Heart left ventricle (tissue), 16 donors: ENCODE measurements at regions not wholly inside any gene's neighbourhood (a gene's known extent, or its start where the extent isn't known, plus 50 kb on each side); places are given as distances from the start of the nearest gene placed in this dataset.

Experiments used
- ATAC-seq, 4 donors: fragments of 200-7000 bp; cut with Tn5 transposase; one replicate each; pipeline ENCODE4 v1.9.1; 2020 to 2022; ENCODE audit warnings: moderate library complexity in 4 of 4, mild to moderate bottlenecking in 3 of 4, moderate number of reproducible peaks in 1 of 4
- DNase-seq, 5 donors: peaks; one replicate each; pipeline ENCODE4 v3.0.0-alpha.2; 2020
- H3K27ac ChIP-seq, 12 donors: fragments of 200-600 bp; sonication (generic) in 4 of 12; one replicate each; pipeline versions ENCODE4 v1.5.0 to v1.8.0; 2016 to 2022; ENCODE audit warnings: mild to moderate bottlenecking in 2 of 12
- H3K27me3 ChIP-seq, 9 donors: fragments of 200-600 bp; sonication (generic) in 2 of 9; one replicate each; pipeline versions ENCODE4 v1.5.1 to v1.8.0; 2016 to 2022; ENCODE audit warnings: mild to moderate bottlenecking in 3 of 9
- H3K36me3 ChIP-seq, 9 donors: fragments of 200-600 bp; sonication (generic) in 2 of 9; one replicate each; pipeline versions ENCODE4 v1.5.0 to v1.8.0; 2018 to 2022; ENCODE audit warnings: mild to moderate bottlenecking in 2 of 9
- H3K4me1 ChIP-seq, 12 donors: fragments of 200-600 bp; sonication (generic) in 4 of 12; one replicate each; pipeline versions ENCODE4 v1.5.0 to v1.8.0; 2016 to 2022; ENCODE audit warnings: mild to moderate bottlenecking in 3 of 12
- H3K4me3 ChIP-seq, 12 donors: fragments of 200-600 bp; sonication (generic) in 4 of 12; one replicate each; pipeline versions ENCODE4 v1.5.0 to v1.8.0; 2017 to 2022; ENCODE audit warnings: mild to moderate bottlenecking in 9 of 12, moderate library complexity in 4 of 12
- H3K9me3 ChIP-seq, 12 donors: fragments of 200-600 bp; sonication (generic) in 4 of 12; one replicate each; pipeline versions ENCODE4 v1.5.0 to v1.8.0; 2016 to 2022; ENCODE audit warnings: mild to moderate bottlenecking in 1 of 12
- POLR2A ChIP-seq, 2 donors: fragments of 450-650 bp; IDR thresholded peaks; one replicate each; pipeline ENCODE4 v1.6.1; 2017; ENCODE audit warnings: antibody characterized with exemption in 2 of 2, mild to moderate bottlenecking in 2 of 2, moderate library complexity in 2 of 2
- WGBS, 4 donors: extraction: QIAGEN DNeasy Blood & Tissue Kit in 2 of 4; methylation state at CpG; one replicate each; pipeline versions ENCODE4 v1.1.5 to v1.1.7; 2013 to 2018; 5-methylcytosine and 5-hydroxymethylcytosine counted together
- intact Hi-C, 10 donors: fragments of 100-400 bp; cut with DNase I; formaldehyde crosslinking; loops; one replicate each; pipeline versions ENCODE4 v1.11.1 to v1.14.2; 2022
- TF ChIP-seq, protein P1 (sequence below), 12 donors: fragments of 200-600 bp; sonication (generic) in 4 of 12; IDR thresholded peaks; one replicate each; pipeline versions ENCODE4 v1.5.0 to v1.8.0; 2018 to 2022; ENCODE audit warnings: antibody characterized with exemption in 12 of 12, mild to moderate bottlenecking in 5 of 12
- donor health status: ischemic (EF 13 %, LVEDD 7.1; RV severe dilation, severe dysfunction).
- donor health status: healthy with polysubstance abuse.
- donor health status: DM: no; HTN: yes; CAD: no.
- donor health status: DM: no; HTN: no; CAD: no.
- donor health status: ischemic (EF 25% LVEDD 6.9; RV normal size, moderate dysfunction).
- donor health status: ischemic (EF 25% LVEDD 5.7; RV mildly dilated, moderate dysfunction).
- donor health status: healthy.
- donor health status: DM: yes; HTN: yes; CAD: no.
- donor health status: ischemic (EF 35%, LVEDD 5.7; RV mildly dilated, moderate dysfunction).
- donor health status: nonischemic (EF 11% LVEDD 7.7; RV severe dilation, severe dysfunction).
- donor health status: DM: yes; HTN: yes; CAD: no.
- donor health status: PGD.
- donor health status: ischemic (EF 29% LVEDD 5.4; RV normal size, mild dysfunction).
- donor health status: nonischemic (EF 23%, LVEDD 6.1; RV moderate dilation, normal function).

- Histone ChIP-seq H3K4me3 (no peak overlapping the region), H3K27ac (no peak overlapping the region), H3K9me3 (no peaks in the 10 kb centered on the region), H3K4me1 (peaks cover 0 to 2% (median 0%) of the 10 kb centered on the region in 12 donors), H3K36me3 (no peaks in the 10 kb centered on the region), H3K27me3 (no peaks in the 10 kb centered on the region)
- no peak for DNase-seq
- WGBS, 4 donors, result 73 to 99% (median 96%) methylated on average over 2 of the region's 2 CpGs
- intact Hi-C loops, result no loop called here
- ATAC-seq, result no peak
- TF ChIP-seq, protein P1, sequence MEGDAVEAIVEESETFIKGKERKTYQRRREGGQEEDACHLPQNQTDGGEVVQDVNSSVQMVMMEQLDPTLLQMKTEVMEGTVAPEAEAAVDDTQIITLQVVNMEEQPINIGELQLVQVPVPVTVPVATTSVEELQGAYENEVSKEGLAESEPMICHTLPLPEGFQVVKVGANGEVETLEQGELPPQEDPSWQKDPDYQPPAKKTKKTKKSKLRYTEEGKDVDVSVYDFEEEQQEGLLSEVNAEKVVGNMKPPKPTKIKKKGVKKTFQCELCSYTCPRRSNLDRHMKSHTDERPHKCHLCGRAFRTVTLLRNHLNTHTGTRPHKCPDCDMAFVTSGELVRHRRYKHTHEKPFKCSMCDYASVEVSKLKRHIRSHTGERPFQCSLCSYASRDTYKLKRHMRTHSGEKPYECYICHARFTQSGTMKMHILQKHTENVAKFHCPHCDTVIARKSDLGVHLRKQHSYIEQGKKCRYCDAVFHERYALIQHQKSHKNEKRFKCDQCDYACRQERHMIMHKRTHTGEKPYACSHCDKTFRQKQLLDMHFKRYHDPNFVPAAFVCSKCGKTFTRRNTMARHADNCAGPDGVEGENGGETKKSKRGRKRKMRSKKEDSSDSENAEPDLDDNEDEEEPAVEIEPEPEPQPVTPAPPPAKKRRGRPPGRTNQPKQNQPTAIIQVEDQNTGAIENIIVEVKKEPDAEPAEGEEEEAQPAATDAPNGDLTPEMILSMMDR (IDR thresholded peaks at IDR 0.05), result no peak
- no peak for TF ChIP-seq POLR2A (IDR thresholded peaks at IDR 0.05)
Observed at GRCh38 chr12:28130234-28130624, 60.0 kb upstream of the CCDC91 start.

- H3K36me3 ChIP-seq, result no peaks in the 10 kb centered on the region
- intact Hi-C loops, result no loop called here
- H3K27me3 ChIP-seq, result no peaks in the 10 kb centered on the region
- H3K4me1 ChIP-seq, result peaks cover 0 to 2% (median 0%) of the 10 kb centered on the region in 12 donors
- H3K27ac ChIP-seq, result peak overlapping the region in 2 of 12 donors; percentile 1 to 29
- 44 to 58% (median 53%) methylated on average over 10 of the region's 10 CpGs for WGBS, 4 donors
- no peaks in the 10 kb centered on the region for H3K9me3 ChIP-seq
- H3K4me3 ChIP-seq, result no peak overlapping the region
- DNase-seq, result peak; percentile 28 to 76 (median 45)
- TF ChIP-seq, protein P1 (IDR thresholded peaks at IDR 0.05), result no peak
- TF ChIP-seq POLR2A (IDR thresholded peaks at IDR 0.05), result no peak
- ATAC-seq, result peak in 3 of 4 donors; percentile 93 to 98 (median 94)
Observed at GRCh38 chr12:28130625-28131598, 59.3 kb upstream of the CCDC91 start.

DNA sequence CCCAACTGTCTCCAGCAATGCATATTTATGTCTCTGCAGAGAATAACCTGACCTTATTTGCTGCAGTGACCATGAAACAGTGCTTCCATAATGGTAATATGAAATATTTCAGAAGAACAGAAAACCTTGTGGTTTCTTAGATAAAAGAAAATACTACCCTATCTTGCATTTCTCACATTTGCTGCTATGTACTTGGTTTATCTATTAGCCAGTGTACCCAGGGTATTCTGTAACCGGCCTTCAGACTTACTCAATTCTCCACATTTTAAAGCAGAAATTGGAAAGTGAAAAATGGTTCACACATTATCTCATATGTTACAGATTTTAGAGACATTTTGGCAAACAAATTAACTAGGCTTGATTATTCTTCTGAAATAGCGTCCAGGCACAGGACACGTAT, 57.9 kb upstream of the CCDC91 start:
- H3K4me1 ChIP-seq, result peaks cover 0 to 2% (median 0%) of the 10 kb centered on the region in 12 donors
- no peaks in the 10 kb centered on the region for H3K27me3 ChIP-seq
- ATAC-seq (no peak), DNase-seq (no peak)
- 91 to 97% (median 92%) methylated on average over 3 of the region's 3 CpGs for WGBS, 4 donors
- no peak overlapping the region for H3K27ac ChIP-seq
- H3K4me3 ChIP-seq, result no peak overlapping the region
- TF ChIP-seq POLR2A (IDR thresholded peaks at IDR 0.05), result no peak
- TF ChIP-seq, protein P1 (IDR thresholded peaks at IDR 0.05), result no peak
- no peaks in the 10 kb centered on the region for H3K9me3 ChIP-seq
- intact Hi-C loops, result no loop called here
- no peaks in the 10 kb centered on the region for H3K36me3 ChIP-seq

DNA sequence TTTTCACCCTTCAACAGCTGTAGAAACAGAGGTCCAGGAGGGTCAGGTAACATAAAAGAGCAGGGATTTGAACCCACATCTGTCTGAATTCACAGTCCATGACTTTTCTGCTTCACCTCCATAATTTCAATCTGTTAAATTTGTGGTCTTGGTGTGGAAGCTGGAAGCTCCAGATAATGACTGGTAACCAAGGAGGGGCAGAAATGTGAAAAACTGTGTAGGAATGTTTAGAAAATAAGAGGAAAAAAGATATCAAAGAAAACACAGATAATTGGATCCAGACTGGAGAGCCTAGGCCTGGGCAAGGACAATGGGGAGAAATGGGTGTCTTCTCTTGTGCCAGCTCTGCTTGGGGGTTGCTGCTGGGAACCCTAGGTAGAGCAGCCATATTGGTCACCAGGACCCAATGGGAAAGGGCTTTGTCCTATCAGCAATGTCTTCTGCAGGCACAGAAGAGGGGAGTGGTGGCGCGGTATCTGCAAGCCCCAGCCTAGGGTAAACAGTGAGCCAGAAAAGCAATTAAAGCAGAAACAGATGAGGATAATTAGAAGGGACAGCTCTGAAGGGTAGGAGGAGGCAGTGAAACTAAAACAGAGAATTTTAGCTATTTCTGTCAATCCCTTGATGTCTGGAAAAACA, 54.3 kb upstream of the CCDC91 start:
- Histone ChIP-seq H3K27me3 (no peaks in the 10 kb centered on the region), H3K36me3 (no peaks in the 10 kb centered on the region), H3K9me3 (no peaks in the 10 kb centered on the region), H3K4me3 (no peak overlapping the region), H3K27ac (no peak overlapping the region), H3K4me1 (no peaks in the 10 kb centered on the region)
- ATAC-seq (no peak), DNase-seq (no peak)
- intact Hi-C loops, result no loop called here
- no peak for TF ChIP-seq POLR2A (IDR thresholded peaks at IDR 0.05)
- TF ChIP-seq, protein P1 (IDR thresholded peaks at IDR 0.05), result no peak
- 76 to 98% (median 95%) methylated on average over 2 of the region's 2 CpGs for WGBS, 4 donors
